GM08714 (cell line): ENCODE measurements at regions not wholly inside any gene's neighbourhood (a gene's known extent, or its start where the extent isn't known, plus 50 kb on each side); places are given as distances from the start of the nearest gene placed in this dataset.
"Not testable (repeated sequence)": the region's sequence is repeated elsewhere in the genome, so short reads cannot be mapped to it uniquely, and the experiment has no call there.

Experiments
- H3K4me3 ChIP-seq: fragments of 200-500 bp; sonication (Bioruptor generic); 2 replicates; pipeline ENCODE4 v1.5.1; 2014; ENCODE audit warnings: mild to moderate bottlenecking, low read length, inconsistent platforms
- ZNF274 ChIP-seq: IDR thresholded peaks from 2 replicates; pipeline ENCODE4 v1.6.1; 2012; ENCODE audit warnings: mild to moderate bottlenecking, low read depth, low read length

DNA sequence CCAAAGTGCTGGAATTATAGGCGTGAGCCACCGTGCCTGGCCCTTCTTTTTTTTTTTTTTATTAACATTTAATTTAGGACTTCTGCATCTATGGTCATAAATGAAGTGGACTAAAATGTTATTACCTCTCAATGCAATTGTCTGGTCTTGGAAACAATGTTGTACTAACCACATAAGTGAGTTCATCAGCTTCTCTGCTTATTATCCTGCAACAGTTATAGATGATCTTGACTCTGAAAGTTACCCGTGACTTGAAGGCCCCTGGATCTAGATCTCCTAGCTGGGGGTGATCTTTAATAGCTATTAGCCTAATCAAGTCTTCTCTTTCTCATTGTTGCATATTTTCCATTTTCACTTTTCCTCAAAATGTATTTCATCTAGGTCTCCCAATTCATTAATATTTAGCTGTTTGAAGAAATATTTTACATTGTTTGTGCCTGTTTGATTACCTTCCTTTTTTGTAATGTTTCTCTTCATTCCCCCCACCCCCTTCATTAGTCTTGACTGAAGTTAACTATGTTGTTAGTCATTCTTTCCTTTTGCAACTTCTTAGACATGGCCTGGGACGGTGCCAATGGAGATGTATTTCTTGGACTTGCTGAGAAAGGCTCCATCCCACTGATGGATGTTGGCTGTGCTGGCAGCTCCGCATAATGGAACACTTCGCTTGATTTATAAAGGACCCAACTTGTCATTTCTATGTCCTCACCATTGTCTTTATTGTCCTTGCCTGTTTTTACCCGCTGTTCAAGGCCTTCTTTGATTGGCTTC lies 141.6 kb upstream of the RIOK3 start:
- H3K4me3 ChIP-seq: no peak overlapping the region
- TF ChIP-seq ZNF274: no peak

DNA sequence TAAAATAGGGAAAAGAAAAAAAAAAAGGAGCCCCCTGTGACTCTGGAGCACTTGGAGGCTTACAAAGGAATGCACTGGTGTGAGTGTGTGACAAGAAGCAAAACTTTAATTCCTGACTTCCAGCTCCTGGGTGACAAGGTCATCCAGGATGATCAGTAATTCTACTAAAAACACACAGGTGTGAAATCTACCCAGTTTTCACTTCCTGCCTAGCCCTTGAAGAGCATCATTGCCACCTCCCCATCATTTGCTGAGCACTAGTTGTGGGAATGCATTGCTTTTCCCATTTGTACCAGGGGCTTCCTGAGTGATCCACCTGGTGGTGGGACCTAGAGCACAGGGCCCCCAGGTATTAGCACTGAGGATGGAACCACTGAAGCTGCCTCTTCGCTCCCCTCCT lies 139.7 kb upstream of the RIOK3 start:
- H3K4me3 ChIP-seq: no peak overlapping the region

DNA sequence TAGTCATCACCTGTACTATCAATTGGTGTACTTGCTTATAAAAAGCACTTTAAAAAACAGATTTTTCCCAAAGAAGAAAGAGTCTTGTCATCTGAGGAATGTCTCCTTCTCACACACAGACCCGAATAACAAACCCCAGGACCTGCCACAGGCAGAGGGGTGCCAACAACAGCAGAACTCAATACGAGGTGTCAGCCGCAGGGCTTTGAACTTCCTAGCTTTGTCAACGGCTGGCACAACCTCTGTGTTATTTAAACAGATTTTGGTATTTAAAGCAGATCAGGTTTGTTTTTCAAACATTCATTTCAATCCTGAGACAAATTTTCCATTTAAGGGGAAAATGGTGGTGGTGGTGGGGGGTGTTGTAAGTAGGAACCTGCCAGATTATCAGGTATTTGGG lies 138.4 kb upstream of the RIOK3 start:
- no peak overlapping the region for H3K4me3 ChIP-seq
- TF ChIP-seq ZNF274: no peak

More for the DNA sequence above, 139.7 kb upstream of the RIOK3 start:
- TF ChIP-seq ZNF274: no peak

DNA sequence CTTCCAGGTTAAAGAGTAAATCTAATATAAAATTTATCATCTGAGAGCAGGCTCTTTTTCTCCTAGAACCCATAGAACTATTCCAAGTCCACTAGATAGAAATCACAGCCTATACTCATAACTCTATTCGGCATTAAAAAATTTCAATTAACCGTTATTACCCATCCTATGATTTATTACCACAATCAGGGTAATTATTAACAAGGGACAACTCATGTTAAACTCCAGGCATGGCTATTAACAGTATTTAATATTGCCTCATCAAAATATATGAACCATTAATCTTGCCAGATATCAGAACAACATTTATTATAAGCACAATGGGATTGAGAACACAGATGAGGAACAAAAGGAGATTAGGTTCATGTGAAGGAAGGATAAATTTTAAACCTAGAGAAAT lies 136.8 kb upstream of the RIOK3 start:
- H3K4me3 ChIP-seq: no peak overlapping the region
- no peak for TF ChIP-seq ZNF274

DNA sequence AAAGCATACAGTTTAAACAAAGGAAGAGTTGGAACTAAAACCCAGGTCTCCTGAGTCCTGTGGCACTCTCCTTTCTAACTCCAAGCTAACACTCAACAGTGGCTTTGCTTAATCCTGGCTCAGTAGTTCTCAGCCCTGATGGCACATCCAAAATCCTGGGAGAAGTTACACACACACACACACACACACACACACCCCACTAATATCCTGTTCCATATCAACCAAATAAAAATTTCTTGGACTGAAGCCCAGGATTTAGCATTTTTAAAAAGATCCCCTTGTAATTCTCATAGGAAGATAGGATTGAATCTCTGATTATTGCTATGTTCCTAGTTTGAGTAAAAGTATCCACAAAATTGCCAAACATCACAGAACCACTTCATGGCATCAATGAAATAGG lies 136.1 kb upstream of the RIOK3 start:
- no peak overlapping the region for H3K4me3 ChIP-seq
- no peak for TF ChIP-seq ZNF274

DNA sequence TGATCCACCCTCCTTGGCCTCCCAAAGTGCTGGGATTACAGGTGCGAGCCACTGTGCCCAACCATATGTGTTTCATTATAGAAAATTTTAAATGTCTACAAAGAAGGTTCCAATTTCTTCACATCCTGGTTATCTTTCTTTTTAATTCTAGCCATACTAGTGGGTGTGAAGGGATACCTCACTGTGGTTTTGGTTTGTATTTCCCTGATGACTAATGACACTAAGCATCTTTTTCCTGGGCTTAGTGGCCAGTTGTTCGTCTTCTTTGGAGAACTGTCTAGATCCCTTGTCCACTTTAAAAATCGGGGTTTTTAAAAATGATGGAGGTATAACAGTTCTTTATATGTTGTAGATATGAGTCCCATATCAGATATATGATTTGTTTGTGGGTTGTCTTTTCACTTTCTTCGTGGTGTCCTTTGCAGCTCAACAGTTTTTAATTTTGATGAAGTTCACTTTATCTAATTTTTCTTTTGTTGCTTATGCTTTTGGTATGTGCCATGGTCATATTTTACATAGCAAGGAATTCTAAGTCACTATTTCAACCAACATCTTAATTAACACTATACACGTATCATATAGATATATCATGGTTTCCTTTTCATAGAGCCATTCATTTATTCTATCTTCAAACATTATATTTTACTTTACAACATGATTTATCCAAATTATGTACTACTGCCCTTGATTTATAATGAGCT lies 135.0 kb upstream of the RIOK3 start:
- H3K4me3 ChIP-seq: no peak overlapping the region
- no peak for TF ChIP-seq ZNF274

DNA sequence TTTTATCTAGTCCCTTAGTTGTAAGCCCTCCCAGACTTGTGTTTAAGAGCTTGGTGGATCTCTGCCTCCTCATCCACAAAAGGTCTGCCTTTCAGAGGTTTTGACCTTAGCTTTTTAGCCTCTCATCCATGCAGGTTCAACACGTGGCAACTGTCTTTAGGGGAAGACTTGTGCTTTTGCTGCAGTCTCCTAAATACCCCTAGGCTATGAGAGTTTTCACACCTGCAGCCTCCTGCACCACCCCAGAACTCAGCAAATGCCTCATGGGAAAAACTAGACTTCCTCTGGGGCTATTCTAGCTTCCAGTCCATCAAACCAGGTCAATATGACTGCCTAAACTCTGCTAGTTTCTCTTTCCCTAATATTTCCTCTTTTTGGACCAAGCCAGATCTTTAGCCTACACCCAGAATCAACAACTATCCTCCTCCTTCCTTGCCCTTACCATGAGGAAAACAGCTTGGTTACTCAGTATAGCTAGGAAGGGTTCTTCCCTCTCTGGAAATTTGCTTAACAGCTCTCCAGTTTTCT lies 132.3 kb upstream of the RIOK3 start:
- H3K4me3 ChIP-seq: no peak overlapping the region
- TF ChIP-seq ZNF274: no peak

DNA sequence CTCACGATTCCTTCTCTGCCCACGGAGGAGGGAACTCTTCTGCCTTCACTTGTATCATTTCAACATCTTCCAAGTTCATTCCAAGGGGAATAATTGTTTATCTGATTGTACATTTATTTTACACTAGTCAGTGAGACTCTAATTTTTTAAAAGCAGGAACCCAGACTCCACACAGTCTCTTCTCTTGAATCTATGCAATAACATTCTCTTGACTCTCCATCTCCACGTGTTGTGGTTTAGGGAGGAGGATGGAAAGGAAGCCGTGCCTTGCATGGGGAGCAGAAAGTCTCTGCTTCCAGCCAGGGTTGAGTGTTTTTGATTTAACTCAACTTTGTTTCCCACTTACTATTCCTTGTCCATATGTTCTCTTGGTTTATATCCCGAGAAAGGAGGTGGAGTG lies 131.1 kb upstream of the RIOK3 start:
- H3K4me3 ChIP-seq: no peak overlapping the region

DNA sequence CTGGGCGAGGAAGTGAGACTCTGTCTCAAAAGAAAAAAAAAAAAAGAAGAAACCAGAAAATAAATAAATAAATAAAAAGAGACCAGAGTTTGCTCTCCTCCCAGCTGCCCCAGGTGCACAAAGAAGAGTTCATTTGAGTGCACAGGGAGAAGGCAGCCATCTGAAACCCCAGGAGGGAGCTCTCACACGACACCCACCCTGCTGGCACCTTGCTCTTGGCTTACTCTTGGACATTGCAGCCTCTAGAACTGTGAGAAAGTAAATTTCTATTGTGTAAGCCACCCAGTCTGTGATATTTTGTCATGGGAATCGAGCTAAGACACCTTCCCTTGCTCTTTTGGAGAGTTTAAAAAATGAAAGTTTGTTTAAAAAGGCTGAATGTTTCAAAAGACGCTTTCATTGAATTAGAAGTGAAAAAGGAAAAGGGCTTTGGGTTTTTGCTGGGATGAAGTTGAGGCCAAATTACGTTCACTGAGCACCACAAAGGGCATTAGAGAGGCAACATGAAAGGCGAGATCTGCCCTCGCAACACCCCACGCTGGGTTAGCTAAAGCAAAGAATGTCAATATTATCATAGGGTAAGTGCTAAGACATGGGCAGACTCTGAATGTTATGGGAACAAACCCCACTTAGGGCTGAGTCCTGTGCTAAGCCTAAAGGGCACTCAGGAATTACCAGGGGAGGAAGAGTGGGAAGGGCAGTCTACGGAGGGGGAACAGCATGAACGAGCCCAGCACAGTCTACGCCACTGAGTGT lies 128.9 kb upstream of the RIOK3 start:
- H3K4me3 ChIP-seq: no peak overlapping the region
- no peak for TF ChIP-seq ZNF274

More for the DNA sequence above, 131.1 kb upstream of the RIOK3 start:
- no peak for TF ChIP-seq ZNF274

DNA sequence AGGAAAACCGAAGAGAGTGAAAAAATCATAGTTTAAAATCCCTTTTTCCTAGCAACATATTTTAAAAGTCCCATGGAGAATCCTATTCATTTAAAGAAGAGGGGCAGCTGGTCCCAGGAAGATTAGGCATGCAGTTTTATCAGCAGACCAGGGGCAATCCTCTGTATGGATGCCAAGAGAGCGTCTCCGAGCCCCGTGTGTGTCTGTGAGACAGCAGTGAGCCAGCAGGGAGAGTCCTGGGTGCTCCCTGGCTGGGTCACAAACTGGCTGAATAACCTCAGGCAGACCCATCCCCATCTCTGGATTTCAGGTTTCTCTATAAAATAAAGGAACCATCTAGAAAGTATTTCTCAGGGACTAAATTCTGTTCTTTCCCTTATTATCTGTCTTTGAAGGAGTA lies 128.2 kb upstream of the RIOK3 start:
- H3K4me3 ChIP-seq: no peak overlapping the region
- no peak for TF ChIP-seq ZNF274

DNA sequence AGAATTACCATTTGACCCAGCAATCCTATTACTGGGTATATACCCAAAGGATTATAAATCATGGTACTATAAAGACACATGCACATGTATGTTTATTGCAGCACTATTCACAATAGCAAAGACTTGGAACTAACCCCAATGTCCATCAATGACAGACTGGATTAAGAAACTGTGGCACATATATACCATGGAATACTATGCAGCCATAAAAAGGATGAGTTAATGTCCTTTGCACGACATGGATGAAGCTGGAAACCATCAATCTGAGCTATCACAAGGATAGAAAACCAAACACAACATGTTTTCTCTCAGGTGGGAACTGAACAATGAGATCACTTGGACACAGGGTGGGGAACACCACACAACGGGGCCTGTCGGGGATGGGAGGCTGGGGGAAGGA lies 123.4 kb upstream of the RIOK3 start:
- H3K4me3 ChIP-seq: not testable (repeated sequence)

DNA sequence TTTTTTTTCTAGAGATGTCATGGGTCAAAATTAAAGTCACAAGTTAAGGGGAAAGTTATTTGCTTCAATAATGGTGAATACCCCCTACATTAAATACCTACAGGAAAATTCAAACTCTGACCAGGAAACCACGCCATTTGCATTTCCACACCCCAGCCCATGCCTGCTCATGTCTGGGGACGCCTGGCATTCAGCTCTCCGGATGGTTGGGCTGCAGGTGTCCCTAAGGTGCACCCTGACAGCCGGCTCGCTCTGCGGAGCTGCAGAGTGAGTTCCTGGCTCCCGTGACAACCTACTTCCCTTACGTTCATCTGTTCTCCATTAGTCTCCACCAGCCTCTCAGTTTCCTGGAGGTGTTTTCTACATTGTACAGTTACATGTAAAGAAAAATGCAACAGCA lies 122.7 kb upstream of the RIOK3 start:
- H3K4me3 ChIP-seq: no peak overlapping the region
- no peak for TF ChIP-seq ZNF274

DNA sequence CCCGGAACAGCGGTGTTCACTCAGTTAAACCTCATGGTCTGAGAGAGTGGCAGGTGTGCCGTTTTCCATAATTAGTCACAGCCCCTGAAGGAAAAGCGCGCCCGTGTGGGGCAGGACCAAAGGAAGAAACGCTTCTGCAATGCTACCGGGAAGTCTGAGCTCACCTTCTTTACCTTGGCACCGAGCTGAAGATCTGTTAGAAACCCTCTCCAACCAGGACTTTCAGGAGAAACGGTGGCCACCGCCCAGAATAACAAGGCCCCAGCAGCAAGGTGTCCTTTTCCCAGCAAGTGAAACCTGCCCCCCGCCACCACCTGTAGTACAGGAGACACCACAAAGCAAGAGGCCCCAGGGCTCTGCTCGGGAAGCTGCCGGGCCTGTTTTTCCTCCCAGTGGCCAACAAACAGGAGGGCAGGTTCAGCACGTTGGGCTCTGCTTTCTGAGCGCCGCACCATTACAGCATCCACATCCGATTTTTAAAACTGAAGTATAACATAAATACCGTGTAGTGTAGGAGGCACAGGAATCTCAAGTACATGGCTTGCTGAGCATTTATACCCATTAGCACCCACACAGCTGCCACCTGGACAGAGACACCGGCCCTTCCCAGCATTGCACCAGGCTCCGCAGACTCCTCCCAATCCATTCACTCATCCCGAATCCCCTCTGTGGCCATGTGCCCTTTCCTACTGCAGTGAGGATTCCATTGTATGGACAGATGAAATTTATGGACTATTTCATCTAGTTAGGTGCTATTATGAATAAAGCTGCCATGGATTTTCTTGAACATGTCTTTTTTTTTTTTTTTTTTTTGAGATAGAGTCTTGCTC lies 121.8 kb upstream of the RIOK3 start:
- no peak for TF ChIP-seq ZNF274
- no peak overlapping the region for H3K4me3 ChIP-seq

DNA sequence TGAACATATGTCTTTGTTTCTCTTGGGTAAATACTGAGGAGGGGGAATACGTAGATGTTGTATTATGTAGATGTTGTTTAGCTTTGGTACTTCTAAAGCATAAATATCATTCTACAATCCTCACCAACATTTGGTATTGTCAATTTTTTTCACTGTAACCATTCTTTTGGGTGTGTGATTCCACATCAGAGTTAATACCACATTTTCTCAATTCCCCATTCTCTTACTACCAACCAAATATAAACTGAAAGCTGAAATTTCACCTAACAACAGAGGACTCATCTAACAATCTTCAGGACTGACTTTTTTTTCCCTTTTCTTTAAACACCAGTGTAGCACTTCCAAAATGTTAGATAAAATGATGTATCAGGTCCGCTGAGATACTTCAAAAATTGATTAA lies 120.7 kb upstream of the RIOK3 start:
- TF ChIP-seq ZNF274: no peak
- no peak overlapping the region for H3K4me3 ChIP-seq
